AG09309 (cell line): ENCODE measurements at regions not wholly inside any gene's neighbourhood (a gene's known extent, or its start where the extent isn't known, plus 50 kb on each side); places are given as distances from the start of the nearest gene placed in this dataset.

Experiments used
- DNase-seq: peaks from one replicate; pipeline ENCODE4 v3.0.0-alpha.2; 2010; ENCODE audit warnings: low read depth
- H3K4me3 ChIP-seq: 2 replicates; pipeline ENCODE4 v1.5.1; 2011; ENCODE audit warnings: mild to moderate bottlenecking, low read depth, low read length, moderate library complexity; ENCODE audit not compliant: control insufficient read depth
- CTCF ChIP-seq: IDR thresholded peaks from 2 replicates; pipeline ENCODE4 v1.5.1; 2011; ENCODE audit warnings: mild to moderate bottlenecking, low read depth, low read length, inconsistent platforms; ENCODE audit not compliant: insufficient read depth, control insufficient read depth; ENCODE audit errors: missing control alignments

- no peak for TF ChIP-seq CTCF
- H3K4me3 ChIP-seq = no peak overlapping the region
- no peak for DNase-seq
Observed at GRCh38 chr6:51016489-51016888, 197.8 kb downstream of the TFAP2B start.

GRCh38 chr6:51019806-51020205 is 201.1 kb downstream of the TFAP2B start:
- DNase-seq = no peak
- H3K4me3 ChIP-seq = no peak overlapping the region
- TF ChIP-seq CTCF = no peak

- TF ChIP-seq CTCF = no peak
- DNase-seq = no peak
- no peak overlapping the region for H3K4me3 ChIP-seq
Observed at GRCh38 chr6:51021171-51021570, 202.5 kb downstream of the TFAP2B start.

GRCh38 chr6:51024126-51024525 is 205.5 kb downstream of the TFAP2B start:
- TF ChIP-seq CTCF = no peak
- no peak for DNase-seq

GRCh38 chr6:51025082-51025777 is 206.6 kb downstream of the TFAP2B start:
- peak; percentile 27 for DNase-seq
- H3K4me3 ChIP-seq = no peak overlapping the region
- TF ChIP-seq CTCF = no peak

More at GRCh38 chr6:51024126-51024525, 205.5 kb downstream of the TFAP2B start:
- H3K4me3 ChIP-seq = no peak overlapping the region

- no peak for DNase-seq
- H3K4me3 ChIP-seq = no peak overlapping the region
- TF ChIP-seq CTCF = no peak
Observed at GRCh38 chr6:51027283-51028065, 208.8 kb downstream of the TFAP2B start.

- DNase-seq = no peak
- H3K4me3 ChIP-seq = no peak overlapping the region
- no peak for TF ChIP-seq CTCF
Observed at GRCh38 chr6:51028276-51028675, 209.6 kb downstream of the TFAP2B start.
